ENCODE measurements at regions not wholly inside any gene's neighbourhood (a gene's known extent, or its start where the extent isn't known, plus 50 kb on each side); places are given as distances from the start of the nearest gene placed in this dataset.

GRCh38 chr1:94708299-94708685, 111.9 kb upstream of the SLC44A3 start:
- DNase-seq (ENCODE audit: extremely low read depth in 1 of 2, low read depth in 1 of 2) = no peak

DNA sequence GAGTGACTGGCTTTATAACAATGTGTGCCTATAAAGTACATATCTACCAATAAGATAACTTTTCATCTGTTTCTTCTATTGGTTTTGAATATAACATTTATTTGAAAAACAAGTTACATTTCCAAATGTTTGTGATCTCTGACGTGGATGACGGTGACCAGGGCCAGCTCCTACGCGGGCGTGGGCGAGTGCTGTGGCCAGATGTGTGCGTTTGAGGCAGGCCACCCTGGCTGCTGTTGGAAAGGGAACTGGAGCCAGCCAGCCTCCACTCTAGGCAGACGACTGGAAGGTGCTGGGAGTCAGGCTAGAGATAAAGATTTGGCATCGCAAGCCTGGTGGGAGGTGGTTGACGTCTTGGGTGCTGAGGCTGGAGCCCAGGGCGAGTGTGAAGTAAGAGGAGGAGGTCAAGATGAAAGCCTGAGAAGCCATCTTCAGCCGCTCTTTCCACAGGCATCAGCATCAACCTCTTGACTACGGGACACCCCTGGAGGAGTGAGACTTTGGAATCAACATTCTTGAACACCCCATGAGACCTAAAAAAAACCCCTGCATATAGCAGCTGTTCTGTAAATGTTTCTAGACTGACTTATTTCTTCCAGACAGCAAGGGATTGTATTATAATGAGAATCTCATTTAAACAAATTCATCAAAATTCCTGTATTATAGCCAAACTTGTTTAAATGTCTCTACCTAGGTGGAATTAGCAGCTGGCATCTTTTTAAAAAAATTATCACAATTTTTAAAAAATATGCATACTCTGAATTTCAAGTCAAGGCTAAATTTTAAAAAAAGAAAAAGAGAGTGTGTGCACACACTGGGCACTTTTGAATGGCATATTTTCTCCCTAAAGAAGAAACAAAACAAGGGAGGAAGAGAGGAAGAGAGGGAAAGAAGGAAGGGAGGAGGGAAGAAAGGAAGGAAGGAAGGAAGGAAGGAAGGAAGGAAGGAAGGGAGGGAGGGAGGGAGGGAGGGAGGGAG, 112.5 kb upstream of the SLC44A3 start:
- DNase-seq (ENCODE audit: extremely low read depth in 1 of 2, low read depth in 1 of 2) = no peak

GRCh38 chr1:94702442-94702815, 117.7 kb upstream of the SLC44A3 start:
- DNase-seq (ENCODE audit: extremely low read depth in 1 of 2, low read depth in 1 of 2) = no peak

DNA sequence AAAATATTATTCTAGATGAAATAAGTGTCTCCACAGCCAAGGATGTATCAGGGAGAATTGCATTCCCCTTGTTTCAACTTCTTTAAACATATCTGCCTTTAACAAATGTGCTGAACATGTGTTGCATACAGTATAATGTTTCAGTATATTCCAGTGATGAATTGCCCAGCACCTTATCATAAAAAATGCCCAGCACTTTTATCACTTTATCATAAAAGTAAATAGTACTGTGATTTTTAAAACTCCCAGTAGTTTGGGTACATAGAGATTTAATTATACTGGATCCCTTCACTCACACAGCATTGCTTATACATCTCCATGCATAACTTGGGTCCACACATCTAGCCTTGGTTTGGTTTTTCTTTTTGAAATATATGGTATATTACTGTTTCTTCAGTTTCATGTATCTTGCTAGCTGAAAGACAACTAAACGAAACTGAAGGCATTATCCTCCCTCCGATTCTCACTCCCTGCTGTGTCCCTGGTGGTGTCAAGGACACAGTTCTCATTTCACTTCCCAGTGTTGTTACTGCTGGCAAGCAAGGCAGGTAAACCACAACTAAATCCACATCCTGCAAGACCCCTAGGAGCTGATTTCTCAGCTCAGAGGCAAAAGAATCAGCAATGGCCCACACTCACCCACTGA, 118.2 kb upstream of the SLC44A3 start:
- no peak for DNase-seq (ENCODE audit: extremely low read depth in 1 of 2, low read depth in 1 of 2)

GRCh38 chr1:94698759-94699502, 121.2 kb upstream of the SLC44A3 start:
- DNase-seq (ENCODE audit: extremely low read depth in 1 of 2, low read depth in 1 of 2) = no peak

DNA sequence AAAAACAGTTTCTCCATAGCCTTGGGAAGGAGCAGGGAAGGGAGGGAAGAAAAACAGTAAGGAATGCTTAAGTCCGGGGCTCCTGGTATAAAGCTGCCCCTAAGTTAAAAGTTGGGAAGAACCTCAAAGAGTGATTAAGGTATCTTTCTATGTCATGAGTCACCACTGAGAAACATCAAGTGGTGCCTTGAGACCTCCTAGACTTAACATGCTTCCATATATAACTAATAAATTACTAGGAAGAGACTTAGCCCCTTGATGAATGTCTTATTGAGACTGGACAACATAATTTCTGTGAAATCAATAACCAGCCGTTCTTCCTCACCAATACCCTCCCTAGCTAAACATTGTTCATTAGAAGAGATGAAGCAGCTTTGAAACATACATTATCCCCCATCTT, 121.8 kb upstream of the SLC44A3 start:
- no peak for DNase-seq (ENCODE audit: extremely low read depth in 1 of 2, low read depth in 1 of 2)

DNA sequence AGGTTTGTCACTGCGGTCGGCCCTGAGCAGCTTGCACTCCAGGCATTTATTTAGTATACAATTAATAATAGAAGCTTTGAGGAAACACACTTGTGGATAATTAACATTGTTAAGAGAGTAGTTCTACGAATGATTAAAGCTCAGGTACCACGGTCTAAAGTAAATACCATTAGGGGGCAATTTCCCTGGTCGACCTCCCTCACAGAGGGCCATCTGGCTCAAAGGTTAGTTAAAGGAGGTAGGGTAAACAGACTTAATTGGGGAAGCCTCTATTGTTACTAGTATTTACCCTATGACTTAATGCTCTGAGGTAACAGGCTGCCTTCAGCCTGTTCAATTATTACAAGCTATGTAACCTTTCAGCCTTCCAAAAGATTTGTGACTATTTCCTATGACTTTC, 122.3 kb upstream of the SLC44A3 start:
- no peak for DNase-seq (ENCODE audit: extremely low read depth in 1 of 2, low read depth in 1 of 2)

DNA sequence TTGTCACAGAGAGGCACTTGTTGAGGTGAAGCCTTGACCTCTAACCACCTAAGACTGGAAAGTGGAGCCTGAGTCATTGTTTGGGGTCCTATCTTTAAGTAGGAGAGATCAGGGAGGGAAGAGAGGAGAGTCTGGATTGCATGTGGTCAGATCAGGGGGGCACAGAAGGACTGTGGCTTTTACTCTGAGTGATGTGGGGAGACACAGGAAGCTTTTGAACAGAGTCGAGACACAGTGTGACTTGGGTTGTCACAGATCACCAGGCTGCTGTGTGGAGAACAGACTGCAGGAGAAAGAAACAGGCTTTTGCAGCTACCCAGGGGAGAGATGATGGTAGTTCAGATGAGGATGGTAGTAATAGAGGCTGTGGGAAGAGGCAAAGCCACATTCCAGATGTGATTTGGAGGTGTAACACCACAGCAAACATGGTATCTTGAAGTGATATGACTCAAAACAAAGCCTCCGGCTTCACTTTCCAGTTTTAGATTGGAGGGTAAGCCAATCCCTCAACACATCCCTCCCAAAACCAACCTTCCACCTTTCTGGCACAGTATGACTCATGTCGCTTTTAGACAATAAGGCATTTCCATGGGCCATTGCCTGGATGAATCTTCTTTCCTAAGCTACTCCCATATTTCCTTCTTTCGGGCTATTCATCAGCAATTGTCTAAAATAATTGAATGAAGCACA, 125.8 kb upstream of the SLC44A3 start:
- DNase-seq (ENCODE audit: extremely low read depth in 1 of 2, low read depth in 1 of 2) = no peak

GRCh38 chr1:94693435-94693834, 126.7 kb upstream of the SLC44A3 start:
- no peak for DNase-seq (ENCODE audit: extremely low read depth in 1 of 2, low read depth in 1 of 2)

- DNase-seq (ENCODE audit: extremely low read depth in 1 of 2, low read depth in 1 of 2) = no peak
These were observed 127.1 kb upstream of the SLC44A3 start for GRCh38 chr1:94693029-94693428.

DNA sequence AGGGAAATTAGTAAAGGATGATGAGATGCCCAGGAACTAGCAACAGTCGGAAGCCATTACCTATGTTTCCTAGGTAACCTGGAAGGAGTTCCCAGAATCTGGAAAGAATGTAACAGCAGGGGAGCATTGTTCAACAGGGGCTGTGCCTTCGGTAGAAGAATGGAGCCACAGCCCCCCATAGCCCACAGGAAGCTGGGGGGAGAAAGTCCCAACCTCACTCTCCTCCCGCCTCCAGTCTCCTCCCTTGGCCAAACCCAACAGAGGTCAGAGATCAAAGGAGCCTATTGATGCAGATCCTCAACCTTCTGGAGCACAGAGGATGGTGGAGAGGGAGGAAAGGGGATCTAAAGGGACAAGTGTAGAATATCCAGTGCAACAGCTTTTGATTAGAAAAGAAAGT, 131.5 kb upstream of the SLC44A3 start:
- DNase-seq (ENCODE audit: extremely low read depth in 1 of 2, low read depth in 1 of 2) = no peak

DNA sequence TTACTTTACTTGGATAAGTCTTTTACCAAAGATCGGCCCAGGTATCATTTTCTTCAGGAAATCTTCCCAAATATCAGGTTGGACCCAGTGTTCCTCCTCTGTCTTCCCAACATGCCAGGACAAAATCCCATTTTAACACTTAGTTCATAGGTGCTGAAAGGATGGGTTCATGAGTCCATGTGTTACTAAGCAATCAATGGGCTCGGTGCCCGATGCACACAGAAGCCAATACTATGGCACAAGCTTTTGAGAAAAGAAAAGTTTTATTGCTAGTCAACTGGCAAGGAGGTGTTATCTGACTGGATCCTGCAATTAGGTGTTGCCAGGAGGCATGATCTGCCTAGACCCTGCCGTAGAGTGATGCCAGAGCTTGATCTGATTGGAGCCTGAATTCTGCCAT, 133.3 kb upstream of the SLC44A3 start:
- no peak for DNase-seq (ENCODE audit: extremely low read depth in 1 of 2, low read depth in 1 of 2)

DNA sequence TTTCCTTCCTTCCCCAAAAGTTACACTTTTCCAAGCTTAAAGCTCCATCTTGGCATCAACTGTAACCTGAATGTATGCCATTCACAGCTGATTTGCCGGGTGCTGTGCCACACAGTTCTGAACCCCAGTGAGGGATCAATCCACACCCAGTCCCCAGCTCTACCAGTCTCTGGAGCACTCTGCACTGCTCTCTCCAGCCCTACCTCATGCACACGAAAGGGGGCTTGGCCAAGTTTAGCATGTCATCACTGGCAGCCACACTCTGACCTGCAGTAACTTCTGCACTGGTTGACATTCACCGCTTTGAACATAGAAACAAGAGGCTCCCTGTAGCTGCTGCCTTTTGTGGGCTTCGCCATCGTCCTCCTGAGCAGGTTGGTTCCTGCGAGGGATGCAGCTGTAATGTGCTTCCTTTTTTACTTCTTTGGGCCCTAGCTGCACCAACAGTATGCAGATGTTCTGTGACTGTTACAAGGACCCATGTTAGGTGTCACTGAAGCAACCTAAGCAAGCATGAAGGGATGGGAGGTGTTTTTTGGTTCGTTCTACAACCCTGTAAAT, 135.4 kb upstream of the SLC44A3 start:
- no peak for DNase-seq (ENCODE audit: extremely low read depth in 1 of 2, low read depth in 1 of 2)

- no peak for DNase-seq (ENCODE audit: extremely low read depth in 1 of 2, low read depth in 1 of 2)
These were observed 136.3 kb upstream of the SLC44A3 start for GRCh38 chr1:94683886-94684285.

DNA sequence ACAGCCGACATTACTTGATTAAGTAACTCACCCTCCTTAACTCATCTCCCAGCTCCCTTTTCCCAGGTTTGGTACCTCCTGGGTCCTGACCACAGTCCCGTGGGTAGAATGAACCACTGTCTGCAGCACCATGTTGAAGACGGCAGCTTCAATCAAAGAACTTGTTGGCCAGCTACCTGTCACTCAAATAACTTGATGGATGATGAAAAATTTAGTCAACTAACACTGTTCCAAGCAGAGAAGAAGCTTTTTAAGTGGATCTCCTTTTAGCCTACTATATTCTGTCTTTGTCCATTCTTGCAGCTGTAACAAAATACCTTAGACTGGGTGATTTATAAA, 138.4 kb upstream of the F3 start:
- DNase-seq (ENCODE audit: extremely low read depth in 1 of 2, low read depth in 1 of 2) = no peak

GRCh38 chr1:94679332-94680038, 137.9 kb upstream of the F3 start:
- DNase-seq (ENCODE audit: extremely low read depth in 1 of 2, low read depth in 1 of 2) = no peak

- no peak for DNase-seq (ENCODE audit: extremely low read depth in 1 of 2, low read depth in 1 of 2)
These were observed 136.8 kb upstream of the F3 start for GRCh38 chr1:94678202-94678848.

DNA sequence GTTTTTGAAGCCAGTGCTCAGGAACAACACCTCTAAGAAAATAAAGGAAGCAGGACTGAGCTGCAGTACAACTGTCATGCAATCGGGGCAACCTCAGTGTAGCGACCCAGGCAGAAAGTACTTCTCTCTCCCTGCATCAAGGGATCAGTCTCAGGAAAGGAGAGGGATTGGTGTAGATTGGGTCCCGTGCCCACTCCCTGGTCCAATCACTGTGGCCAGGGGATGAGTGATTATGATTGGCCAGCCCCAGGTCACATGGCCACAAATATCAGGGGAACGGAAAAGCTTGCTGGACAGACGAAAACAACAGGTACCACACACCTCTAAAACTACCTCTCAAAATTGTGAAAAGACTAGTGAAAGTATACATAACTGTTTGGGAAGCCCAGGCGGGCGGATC, 136.2 kb upstream of the F3 start:
- DNase-seq (ENCODE audit: extremely low read depth in 1 of 2, low read depth in 1 of 2) = no peak

DNA sequence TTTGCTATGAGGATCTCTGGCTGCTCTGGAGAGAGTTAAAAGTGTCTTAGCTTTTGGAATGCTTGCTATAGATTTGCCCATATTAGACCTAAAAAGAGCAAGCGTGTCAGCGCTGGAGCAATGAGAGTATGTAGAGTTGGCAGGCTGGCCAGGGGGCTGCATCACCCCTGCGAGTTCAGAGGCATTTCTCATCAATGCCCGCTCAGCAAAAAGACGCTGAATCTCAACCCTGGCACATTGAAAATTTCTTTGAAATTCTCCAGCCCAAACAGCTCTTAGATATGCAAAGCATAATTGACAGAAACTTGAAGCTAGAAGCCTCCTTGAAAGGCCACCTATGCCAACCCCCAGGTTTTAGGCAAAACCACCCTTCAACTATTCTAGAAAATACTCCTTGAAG, 135.5 kb upstream of the F3 start:
- no peak for DNase-seq (ENCODE audit: extremely low read depth in 1 of 2, low read depth in 1 of 2)

DNA sequence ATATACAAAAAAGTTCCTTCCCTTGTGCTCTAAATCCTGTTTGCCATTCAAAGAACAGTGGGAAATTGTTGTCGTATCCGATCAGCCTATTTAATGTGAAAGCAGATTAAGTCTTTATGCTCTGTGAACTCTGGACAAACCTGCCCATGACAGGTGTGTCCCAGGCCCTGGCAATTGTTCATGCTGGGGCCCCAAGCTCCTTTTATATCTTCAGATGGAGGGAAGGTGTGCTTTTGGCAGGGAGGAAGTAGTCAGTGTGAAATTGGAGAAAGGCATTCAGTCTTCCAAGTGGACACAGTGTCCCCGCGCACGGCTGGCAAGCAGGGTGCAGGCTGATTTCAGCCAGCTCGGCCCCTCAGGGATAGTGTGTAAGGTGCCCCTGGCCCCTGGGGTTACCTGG, 135.1 kb upstream of the F3 start:
- no peak for DNase-seq (ENCODE audit: extremely low read depth in 1 of 2, low read depth in 1 of 2)
